ENCODE measurements at regions not wholly inside any gene's neighbourhood (a gene's known extent, or its start where the extent isn't known, plus 50 kb on each side); places are given as distances from the start of the nearest gene placed in this dataset.

- no peak for TF ChIP-seq CHD7 (IDR thresholded peaks at IDR 0.05; ENCODE audit: insufficient replicate concordance, low read length)
- no peak for TF ChIP-seq RBBP5 (IDR thresholded peaks at IDR 0.05; ENCODE audit: borderline replicate concordance, low read depth, low read length)
- no peak for TF ChIP-seq SIN3A (conservative IDR thresholded peaks at IDR 0.05 in 1 of 2, IDR thresholded peaks at IDR 0.05 in 1 of 2; ENCODE audit: low read depth in 1 of 2, low read length in 2 of 2)
- no peak for TF ChIP-seq BRCA1 (IDR thresholded peaks at IDR 0.05; ENCODE audit: low read depth, low read length)
- no peak for TF ChIP-seq E2F6 (IDR thresholded peaks at IDR 0.05)
- no peak for TF ChIP-seq HDAC2 (IDR thresholded peaks at IDR 0.05; ENCODE audit: borderline replicate concordance in 1 of 2, low read depth in 2 of 2, low read length in 2 of 2)
- no peak for TF ChIP-seq POLR2A (IDR thresholded peaks at IDR 0.05; ENCODE audit: control extremely low read depth in 1 of 2, low read depth in 2 of 2, low read length in 2 of 2)
- no peak for TF ChIP-seq GTF2F1 (IDR thresholded peaks at IDR 0.05; ENCODE audit: borderline replicate concordance, low read depth, low read length)
- TF ChIP-seq CHD2 (IDR thresholded peaks at IDR 0.05; ENCODE audit: low read length) = no peak
- no peak for TF ChIP-seq USF2 (IDR thresholded peaks at IDR 0.05; ENCODE audit: low read length)
Measured at GRCh38 chr16:8376858-8377257, 213.5 kb downstream of the TMEM114 start (continued).
